ENCODE measurements at regions not wholly inside any gene's neighbourhood (a gene's known extent, or its start where the extent isn't known, plus 50 kb on each side); places are given as distances from the start of the nearest gene placed in this dataset.
A peak's percentile ranks its signal among the peaks of the same experiment; 100 is the strongest.
"Not testable (repeated sequence)": the region's sequence is repeated elsewhere in the genome, so short reads cannot be mapped to it uniquely, and the experiment has no call there.

GRCh38 chr2:89293399-89293798 is 601.9 kb downstream of the RPIA start:
- intact Hi-C loops (cut with DNase I); ATAC-seq: not testable (repeated sequence)
- WGBS, 2 donors: no CpG with 5 or more reads among the region's 4 CpGs

GRCh38 chr2:89294335-89294734 is 602.9 kb downstream of the RPIA start:
- H3K4me3 ChIP-seq; intact Hi-C loops (cut with DNase I); H3K27me3 ChIP-seq; H3K27ac ChIP-seq; H3K4me1 ChIP-seq; H3K36me3 ChIP-seq; H3K9me3 ChIP-seq; DNase-seq; ATAC-seq: not testable (repeated sequence)
- no CpG with 5 or more reads among the region's 1 CpG for WGBS, 2 donors

More at GRCh38 chr2:89293399-89293798, 601.9 kb downstream of the RPIA start:
- H3K27ac ChIP-seq, H3K9me3 ChIP-seq, H3K4me1 ChIP-seq, DNase-seq, H3K4me3 ChIP-seq, H3K36me3 ChIP-seq, H3K27me3 ChIP-seq: not testable (repeated sequence)

GRCh38 chr2:89296820-89297398 is 605.4 kb downstream of the RPIA start:
- H3K27ac ChIP-seq; H3K36me3 ChIP-seq; H3K4me1 ChIP-seq; H3K4me3 ChIP-seq; H3K9me3 ChIP-seq; DNase-seq; H3K27me3 ChIP-seq; ATAC-seq; intact Hi-C loops (cut with DNase I): not testable (repeated sequence)
- 83 to 100% methylated on average over 1 of the region's 7 CpGs for WGBS, 2 donors

- not testable (repeated sequence) for ATAC-seq
These were observed 607.7 kb downstream of the RPIA start for GRCh38 chr2:89299196-89299595.

GRCh38 chr2:89305623-89306022 is 614.1 kb downstream of the RPIA start:
- H3K9me3 ChIP-seq; ATAC-seq; H3K4me3 ChIP-seq; H3K36me3 ChIP-seq; H3K27me3 ChIP-seq; H3K4me1 ChIP-seq; intact Hi-C loops (cut with DNase I); DNase-seq; H3K27ac ChIP-seq: not testable (repeated sequence)
- WGBS, 2 donors: 50 to 64% methylated on average over 1 of the region's 2 CpGs

More at GRCh38 chr2:89299196-89299595, 607.7 kb downstream of the RPIA start:
- H3K4me1 ChIP-seq; intact Hi-C loops (cut with DNase I); H3K4me3 ChIP-seq; H3K9me3 ChIP-seq; DNase-seq; H3K27ac ChIP-seq; H3K27me3 ChIP-seq; H3K36me3 ChIP-seq: not testable (repeated sequence)

GRCh38 chr2:89306869-89307637 is 615.6 kb downstream of the RPIA start:
- H3K9me3 ChIP-seq; H3K4me1 ChIP-seq; H3K27ac ChIP-seq; intact Hi-C loops (cut with DNase I); H3K36me3 ChIP-seq; ATAC-seq; DNase-seq; H3K4me3 ChIP-seq: not testable (repeated sequence)
- TF ChIP-seq CTCF (IDR thresholded peaks at IDR 0.05): peak in 2 of 9 donors; percentile 3 to 13
- peaks cover 0 to 12% (median 0%) of the 10 kb centered on the region in 7 donors for H3K27me3 ChIP-seq
- WGBS, 2 donors: 30 to 62% methylated on average over 2 to 3 of the region's 8 CpGs

- H3K4me1 ChIP-seq; DNase-seq; H3K27ac ChIP-seq; H3K36me3 ChIP-seq; H3K4me3 ChIP-seq; ATAC-seq; H3K9me3 ChIP-seq; intact Hi-C loops (cut with DNase I); H3K27me3 ChIP-seq: not testable (repeated sequence)
- WGBS, 2 donors: no CpG with 5 or more reads among the region's 6 CpGs
These were observed 627.5 kb downstream of the RPIA start for GRCh38 chr2:89318990-89319389.

GRCh38 chr2:89325894-89326293 is 634.4 kb downstream of the RPIA start:
- H3K4me3 ChIP-seq; H3K27ac ChIP-seq; intact Hi-C loops (cut with DNase I); H3K36me3 ChIP-seq; ATAC-seq; H3K27me3 ChIP-seq; DNase-seq; H3K9me3 ChIP-seq; H3K4me1 ChIP-seq: not testable (repeated sequence)
- WGBS, 2 donors: 11 to 33% methylated on average over 1 of the region's 7 CpGs
